Lower leg skin (tissue), 4 donors: ENCODE measurements at regions not wholly inside any gene's neighbourhood (a gene's known extent, or its start where the extent isn't known, plus 50 kb on each side); places are given as distances from the start of the nearest gene placed in this dataset.

Source experiments
- DNase-seq, 2 donors: peaks; one replicate each; pipeline ENCODE4 v3.0.0-alpha.2; 2019; ENCODE audit warnings: low spot score in 2 of 2
- H3K4me3 ChIP-seq: fragments of 200-600 bp; sonication (generic); 2 replicates; pipeline ENCODE4 v1.5.1; 2017; ENCODE audit warnings: mild to moderate bottlenecking, low read depth; ENCODE audit not compliant: poor library complexity, severe bottlenecking
- CTCF ChIP-seq, 3 donors: fragments of 450-650 bp; IDR thresholded peaks; one replicate each; pipeline ENCODE4 v1.5.1; 2016; ENCODE audit warnings: antibody characterized with exemption in 3 of 3, mild to moderate bottlenecking in 3 of 3, moderate library complexity in 2 of 3
- POLR2A ChIP-seq, 2 donors: fragments of 450-650 bp; IDR thresholded peaks; one replicate each; pipeline ENCODE4 v1.6.1; 2016 to 2017; ENCODE audit warnings: antibody characterized with exemption in 2 of 2, mild to moderate bottlenecking in 1 of 2, moderate library complexity in 1 of 2
- WGBS, 2 donors: methylation state at CpG; one replicate each; pipeline ENCODE4 v1.1.5; 2018; 5-methylcytosine and 5-hydroxymethylcytosine counted together
- intact Hi-C: fragments of 100-400 bp; cut with DNase I; formaldehyde crosslinking; loops from one replicate; pipeline ENCODE4 v1.15.0; 2023; ENCODE audit warnings: low total_unique reads

- intact Hi-C loops, result no loop called here
- WGBS, 2 donors, result 80 to 83% methylated on average over 3 of the region's 3 CpGs
- H3K4me3 ChIP-seq, result no peak overlapping the region
Measured at GRCh38 chr5:10853154-10853553, 92.1 kb upstream of the DAP start.

GRCh38 chr5:10849278-10849677 lies 88.2 kb upstream of the DAP start:
- no peak for TF ChIP-seq CTCF (IDR thresholded peaks at IDR 0.05)
- TF ChIP-seq POLR2A (IDR thresholded peaks at IDR 0.05), result no peak
- WGBS, 2 donors, result 66 to 73% methylated on average over 5 of the region's 5 CpGs
- no peak overlapping the region for H3K4me3 ChIP-seq
- no peak for DNase-seq
- intact Hi-C loops, result no loop called here

More at GRCh38 chr5:10853154-10853553, 92.1 kb upstream of the DAP start:
- no peak for DNase-seq
- no peak for TF ChIP-seq CTCF (IDR thresholded peaks at IDR 0.05)
- TF ChIP-seq POLR2A (IDR thresholded peaks at IDR 0.05), result no peak

- intact Hi-C loops, result no loop called here
- 83 to 86% methylated on average over 4 of the region's 4 CpGs for WGBS, 2 donors
- H3K4me3 ChIP-seq, result no peak overlapping the region
- no peak for DNase-seq
- TF ChIP-seq POLR2A (IDR thresholded peaks at IDR 0.05) (no peak), CTCF (IDR thresholded peaks at IDR 0.05) (no peak)
Measured at GRCh38 chr5:10844016-10844415, 83.0 kb upstream of the DAP start.

GRCh38 chr5:10842823-10843222 lies 81.8 kb upstream of the DAP start:
- WGBS, 2 donors, result 82 to 87% methylated on average over 3 of the region's 3 CpGs
- TF ChIP-seq POLR2A (IDR thresholded peaks at IDR 0.05) (no peak), CTCF (IDR thresholded peaks at IDR 0.05) (no peak)
- no peak overlapping the region for H3K4me3 ChIP-seq
- DNase-seq, result no peak
- intact Hi-C loops, result no loop called here

- WGBS, 2 donors, result 47 to 68% methylated on average over 3 of the region's 3 CpGs
Measured at GRCh38 chr5:10839916-10840599, 79.0 kb upstream of the DAP start.

More at GRCh38 chr5:10839916-10840599, 79.0 kb upstream of the DAP start:
- no peak for DNase-seq
- H3K4me3 ChIP-seq, result no peak overlapping the region
- no peak for TF ChIP-seq CTCF (IDR thresholded peaks at IDR 0.05)
- intact Hi-C loops, result no loop called here
